Astrocyte of the hippocampus (primary cell): ENCODE measurements at regions not wholly inside any gene's neighbourhood (a gene's known extent, or its start where the extent isn't known, plus 50 kb on each side); places are given as distances from the start of the nearest gene placed in this dataset.

Source experiments
- DNase-seq: peaks from one replicate; pipeline ENCODE4 v3.0.0; 2011; ENCODE audit warnings: low read depth, low spot score

DNA sequence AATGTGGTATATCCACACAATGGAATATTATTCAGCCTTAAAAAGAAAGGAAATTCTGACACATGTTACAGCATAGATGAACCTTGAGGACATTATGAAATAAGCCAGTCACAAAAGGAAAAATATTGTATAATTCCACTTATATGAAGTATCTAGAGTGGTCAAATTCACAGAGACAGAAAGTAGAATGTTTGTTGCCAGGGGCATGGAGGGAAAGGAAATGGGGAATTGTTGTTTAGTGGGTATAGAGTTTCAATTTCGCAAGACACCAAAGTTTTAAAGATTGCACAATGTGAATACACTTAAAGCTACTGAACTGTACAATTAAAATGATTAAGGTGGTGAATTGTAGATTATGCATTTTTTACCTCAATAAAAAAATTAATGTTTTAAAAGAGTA is 92.9 kb downstream of the TXNL1 start:
- no peak for DNase-seq

DNA sequence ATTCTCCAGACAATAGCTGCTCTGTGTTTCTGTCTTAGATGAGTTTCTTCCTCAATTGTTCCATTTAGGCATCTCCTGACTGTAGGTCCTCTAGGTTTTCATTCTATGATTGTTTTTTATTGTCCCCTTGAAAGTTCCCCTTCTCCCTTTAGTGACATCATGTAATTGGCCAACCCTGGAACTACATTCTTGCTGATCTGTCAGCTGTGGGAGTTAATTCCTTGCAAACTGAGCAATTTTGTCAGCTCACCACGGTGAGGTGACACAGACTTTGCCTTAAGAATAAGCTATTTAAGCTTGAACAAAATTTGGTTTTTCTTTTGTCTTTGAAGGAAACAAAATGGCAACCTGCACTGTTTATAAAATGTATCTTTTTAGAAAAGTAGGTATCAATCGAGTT is 95.9 kb downstream of the TXNL1 start:
- peak; percentile 20 for DNase-seq

DNA sequence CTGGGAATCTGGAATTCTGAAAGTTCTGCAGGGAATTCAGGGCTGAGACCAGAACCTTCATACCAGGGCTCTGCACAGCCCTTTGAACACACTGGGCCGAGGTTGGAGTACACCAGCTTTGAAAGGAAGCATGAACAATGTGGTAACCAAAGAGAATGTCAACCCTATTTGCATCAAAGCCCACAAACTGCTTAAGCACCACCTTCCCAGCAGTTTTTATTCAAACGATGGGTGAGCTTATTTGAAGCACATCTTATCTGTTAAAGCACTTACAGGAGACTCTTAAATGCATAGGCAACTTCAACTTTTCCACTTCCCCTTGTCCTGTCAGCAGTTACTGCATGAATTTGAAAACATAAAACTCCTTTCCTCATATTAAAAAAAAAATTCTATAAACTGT is 96.6 kb downstream of the TXNL1 start:
- peak; percentile 19 for DNase-seq

DNA sequence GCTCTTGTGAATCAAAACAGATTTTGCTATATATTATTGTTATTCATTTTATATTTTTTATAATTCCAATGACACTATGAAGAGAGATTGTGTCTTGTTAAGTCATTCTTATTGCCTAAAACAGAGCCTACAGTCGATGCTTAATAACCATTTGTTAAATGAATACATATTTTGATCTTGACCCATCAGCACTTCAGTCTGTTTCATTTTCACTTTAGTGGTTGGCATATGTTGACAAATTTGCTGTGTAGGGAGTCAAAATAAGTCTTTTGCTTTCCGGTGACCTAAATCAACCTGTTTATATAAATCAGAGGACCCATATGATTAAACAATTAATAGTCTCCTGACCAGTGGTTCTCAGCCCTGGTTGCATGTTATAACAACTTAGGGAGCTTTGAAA is 97.1 kb downstream of the TXNL1 start:
- DNase-seq: no peak

DNA sequence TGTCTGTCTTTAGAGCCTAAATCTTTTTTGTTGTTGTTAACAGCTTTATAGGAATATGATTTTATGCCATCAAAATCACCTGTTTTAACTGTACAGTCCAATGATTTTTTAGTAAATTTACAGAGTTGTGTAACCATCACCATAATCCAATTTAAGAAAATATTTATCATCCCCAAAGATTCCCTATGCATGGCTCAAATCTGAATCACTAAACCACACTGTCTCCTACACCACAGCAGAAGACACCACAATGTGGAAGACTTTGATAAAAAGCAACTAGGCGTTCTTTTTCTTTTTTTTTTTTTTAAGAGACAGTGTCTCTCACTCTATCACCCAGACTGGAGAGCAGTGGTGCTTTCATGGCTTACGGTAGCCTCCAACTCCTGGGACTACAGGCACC is 99.6 kb downstream of the TXNL1 start:
- DNase-seq: no peak

DNA sequence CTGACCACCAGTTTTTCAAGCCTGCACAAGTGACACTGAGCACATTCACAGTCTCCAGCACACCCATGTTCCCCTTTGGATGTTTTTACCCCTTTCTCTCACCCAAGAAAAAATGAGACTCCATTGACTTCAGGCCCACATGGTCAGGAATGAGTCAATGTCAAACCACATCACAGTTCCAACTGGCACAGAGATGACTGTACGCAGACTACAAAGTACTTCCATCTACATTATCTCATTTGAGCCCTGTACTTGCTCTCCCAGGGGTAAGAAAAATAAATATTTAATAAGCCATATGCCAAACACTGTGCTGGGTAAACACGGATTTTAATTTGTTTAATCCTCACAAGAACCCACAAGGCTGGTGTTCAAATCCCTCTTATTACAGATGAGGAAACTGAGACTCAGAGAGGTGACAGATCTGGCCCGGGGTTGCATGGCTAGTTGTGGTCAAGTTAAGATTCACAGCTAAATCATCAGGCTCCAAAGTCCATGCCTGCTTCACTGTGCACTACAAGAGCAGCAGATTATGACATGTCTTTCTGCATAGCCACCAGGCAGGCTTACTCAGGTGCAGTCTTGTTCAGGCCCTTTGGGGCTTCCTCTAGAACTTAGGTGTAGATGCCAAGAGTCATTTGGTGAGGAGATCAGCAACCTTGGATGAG is 106.1 kb downstream of the TXNL1 start:
- DNase-seq: peak; percentile 72

DNA sequence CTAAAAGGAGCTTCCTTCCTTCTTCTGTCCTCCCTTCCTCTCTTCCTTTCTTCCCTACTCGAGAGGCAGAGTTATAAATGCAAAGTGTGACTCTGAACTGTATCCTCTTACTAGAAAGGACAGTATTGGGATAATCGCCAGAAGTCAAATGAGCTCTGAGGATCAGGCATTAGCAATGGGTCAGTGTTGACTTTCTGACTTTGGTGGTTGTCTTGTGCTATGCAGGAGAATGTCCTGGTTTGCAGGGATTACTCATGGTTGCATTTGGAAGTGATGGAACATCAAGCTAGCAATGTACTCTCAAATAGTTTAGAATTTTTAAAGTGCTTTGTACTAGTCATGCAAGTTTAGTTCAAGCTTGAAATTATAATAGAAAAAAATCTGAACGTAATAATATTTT is 115.6 kb downstream of the TXNL1 start:
- DNase-seq: peak; percentile 41

DNA sequence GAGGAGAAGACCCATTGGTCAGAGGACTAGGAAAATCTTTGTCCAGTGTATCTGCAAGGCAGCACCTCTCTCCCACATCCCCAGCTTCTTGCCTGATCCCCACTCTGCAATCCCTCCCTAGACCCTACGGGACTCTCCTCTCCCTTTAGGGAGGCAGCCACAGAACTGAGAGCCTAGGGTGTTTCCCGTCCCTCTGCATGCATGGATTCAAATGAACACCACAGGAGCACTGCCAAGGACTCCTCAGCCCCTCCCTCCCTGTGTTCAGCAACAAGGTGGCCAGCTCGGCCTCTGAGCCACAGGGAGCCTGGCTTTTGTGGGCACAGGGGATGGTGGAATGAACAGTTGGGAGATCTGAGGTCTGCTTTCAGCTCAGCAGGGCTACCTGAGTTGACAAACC is 117.1 kb downstream of the TXNL1 start:
- DNase-seq: no peak

DNA sequence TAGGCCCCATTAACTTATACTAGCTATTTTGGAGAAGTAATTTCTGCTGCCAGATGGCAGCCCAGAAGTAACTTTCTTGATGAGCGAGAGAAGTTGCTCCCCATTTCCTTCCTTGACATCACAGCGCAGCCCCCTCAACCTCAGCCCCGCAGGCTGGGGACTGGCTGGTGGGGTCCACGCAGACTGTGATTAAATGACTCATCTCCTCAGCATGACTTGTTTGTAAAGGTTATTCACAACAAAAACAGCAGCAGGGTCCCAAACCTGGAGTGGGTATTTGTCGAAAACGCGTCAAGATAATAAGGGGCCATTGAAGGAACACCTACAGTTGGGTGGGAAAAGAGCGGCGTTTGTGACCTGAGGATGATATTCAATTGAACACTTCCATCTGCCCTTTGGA is 120.6 kb downstream of the TXNL1 start:
- DNase-seq: no peak

DNA sequence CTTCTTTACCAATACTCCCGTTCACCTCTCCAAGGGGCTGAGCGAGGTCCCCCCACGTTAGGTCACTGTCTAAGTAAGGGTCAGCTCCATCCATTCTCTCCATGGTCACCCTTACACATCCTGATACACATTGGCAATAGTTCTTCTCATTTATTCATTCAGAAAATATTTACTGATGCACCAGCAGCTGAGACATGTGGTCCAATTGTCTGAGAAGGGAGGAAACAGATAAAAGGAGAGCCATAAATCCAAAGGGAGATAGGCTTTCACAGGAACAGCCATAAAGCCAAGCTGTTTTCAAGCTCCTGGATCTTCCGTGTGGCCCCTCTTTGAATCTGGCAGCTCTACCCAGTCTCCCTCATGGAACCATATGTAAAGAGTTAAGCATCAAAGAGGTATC is 121.2 kb downstream of the TXNL1 start:
- DNase-seq: no peak

DNA sequence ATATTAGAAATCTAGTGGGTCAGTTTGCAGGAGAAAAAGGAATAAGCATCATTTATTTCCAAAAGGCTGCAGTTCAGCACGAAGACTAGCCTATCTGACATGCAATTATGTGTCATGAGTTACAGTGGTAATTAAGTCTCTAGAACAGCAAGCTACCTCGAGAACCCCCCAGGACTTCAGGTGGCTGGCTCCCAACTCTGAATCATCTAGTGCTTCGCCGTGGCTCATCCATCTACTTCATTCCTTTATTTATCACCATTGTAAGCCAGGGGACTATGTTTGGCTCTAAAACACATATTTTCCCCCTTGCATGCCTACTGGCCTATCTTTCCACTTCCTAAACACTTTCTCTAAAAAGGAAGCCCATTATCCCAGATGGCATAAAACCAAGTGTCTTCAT is 121.6 kb downstream of the TXNL1 start:
- peak; percentile 59 for DNase-seq

DNA sequence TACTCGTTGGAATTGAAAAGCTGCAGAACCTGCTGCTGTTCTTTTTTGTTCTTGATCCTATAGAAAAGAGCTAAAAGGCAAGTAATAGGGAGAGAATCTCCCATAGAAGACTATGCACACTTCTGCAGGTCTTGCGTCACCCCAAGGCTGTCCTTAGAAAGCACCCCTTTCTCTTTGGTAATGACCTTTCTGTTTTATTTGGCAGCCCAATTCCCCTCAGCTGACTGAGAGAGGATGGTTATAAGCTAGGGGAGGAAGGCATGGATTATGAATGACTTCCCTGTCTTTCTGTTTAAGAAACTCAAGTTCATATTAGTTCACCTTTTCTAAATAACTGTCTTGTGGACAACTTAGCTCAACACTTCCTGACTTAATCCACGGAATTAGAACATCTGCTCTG is 122.9 kb downstream of the TXNL1 start:
- DNase-seq: no peak

DNA sequence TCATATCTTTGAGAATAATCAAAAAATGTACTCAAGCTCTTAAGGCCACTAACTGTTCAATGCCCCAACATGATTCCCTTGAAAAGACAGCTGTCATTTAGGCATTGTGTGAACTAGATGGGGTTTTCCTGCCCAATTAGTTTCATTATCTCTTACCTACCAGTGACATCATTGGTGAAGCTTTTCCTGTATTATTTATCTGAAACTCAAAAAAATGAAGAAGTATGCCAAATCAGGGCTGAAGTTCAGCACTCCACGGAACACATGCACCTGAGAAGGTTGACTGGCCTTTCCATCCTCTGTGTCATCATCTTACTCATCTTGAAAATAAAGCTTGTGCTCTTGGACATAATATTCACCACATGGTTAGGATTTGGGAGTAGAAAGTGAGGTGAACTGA is 126.4 kb downstream of the TXNL1 start:
- DNase-seq: no peak

DNA sequence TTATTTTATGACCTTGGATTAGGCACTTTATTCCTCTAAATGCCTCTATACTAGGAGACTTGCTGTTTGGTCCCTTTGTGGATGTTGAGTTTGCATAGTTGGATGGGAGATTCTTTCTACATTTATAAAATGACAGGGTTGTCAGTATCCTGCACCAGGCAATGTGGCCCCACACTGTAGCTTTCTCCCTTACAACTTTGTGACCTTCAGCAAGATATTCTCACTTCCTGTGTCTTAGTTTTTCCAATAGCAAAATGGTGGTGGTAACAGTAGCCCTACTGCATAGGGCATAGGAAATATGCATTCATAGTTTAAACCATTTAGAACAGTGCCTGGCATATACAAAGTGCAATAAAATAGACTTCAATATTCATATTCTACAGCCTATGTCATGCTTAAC is 128.3 kb downstream of the TXNL1 start:
- no peak for DNase-seq

DNA sequence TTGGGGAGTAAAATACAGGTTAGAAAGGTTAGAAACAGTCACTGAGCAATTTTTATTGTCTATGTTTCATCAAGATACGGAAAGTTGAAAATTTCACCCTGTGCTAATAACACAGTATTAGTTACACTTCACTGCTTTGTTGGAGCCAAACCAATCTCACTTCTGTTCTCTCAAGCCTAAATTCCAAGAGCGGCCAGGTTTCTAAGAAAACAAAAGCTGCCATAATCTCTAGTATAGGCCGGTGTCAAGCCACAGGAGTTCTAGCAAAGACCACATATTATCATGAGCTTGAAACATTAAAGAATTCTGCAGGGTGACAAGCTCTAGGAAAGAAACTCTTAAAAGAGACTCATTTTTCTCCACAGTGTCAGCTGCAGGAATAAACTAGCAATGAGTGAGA is 128.7 kb downstream of the TXNL1 start:
- peak; percentile 82 for DNase-seq

DNA sequence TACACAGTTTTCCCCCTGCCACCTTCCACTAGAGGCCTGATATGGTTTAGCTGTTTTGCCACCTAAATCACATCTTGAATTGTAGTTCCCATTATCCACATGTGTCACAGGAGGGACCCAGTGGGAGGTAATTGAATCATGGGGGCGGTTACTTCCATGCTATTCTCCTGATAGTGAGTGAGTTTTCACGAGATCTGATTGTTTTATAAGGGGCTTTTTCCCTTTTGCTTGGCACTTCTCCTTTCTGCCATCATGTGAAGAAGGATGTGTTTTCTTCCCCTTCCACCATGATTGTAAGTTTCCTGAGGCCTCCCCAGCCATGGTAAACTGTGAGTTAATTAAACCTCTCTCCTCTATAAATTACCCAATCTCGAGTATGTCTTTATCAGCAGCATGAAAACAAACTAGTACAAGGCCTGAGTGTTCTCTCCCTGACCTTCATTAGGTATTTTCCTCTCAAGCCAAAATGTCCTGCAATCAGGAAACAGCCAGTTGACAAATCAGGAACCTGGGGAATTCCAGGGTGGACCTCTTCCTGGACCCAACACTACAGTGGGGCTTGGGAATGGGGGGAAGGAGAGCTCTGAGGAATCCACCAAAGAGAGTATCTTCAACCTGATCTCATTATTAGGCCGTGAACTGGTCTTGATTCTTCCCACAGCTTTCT is 129.9 kb downstream of the TXNL1 start:
- no peak for DNase-seq

DNA sequence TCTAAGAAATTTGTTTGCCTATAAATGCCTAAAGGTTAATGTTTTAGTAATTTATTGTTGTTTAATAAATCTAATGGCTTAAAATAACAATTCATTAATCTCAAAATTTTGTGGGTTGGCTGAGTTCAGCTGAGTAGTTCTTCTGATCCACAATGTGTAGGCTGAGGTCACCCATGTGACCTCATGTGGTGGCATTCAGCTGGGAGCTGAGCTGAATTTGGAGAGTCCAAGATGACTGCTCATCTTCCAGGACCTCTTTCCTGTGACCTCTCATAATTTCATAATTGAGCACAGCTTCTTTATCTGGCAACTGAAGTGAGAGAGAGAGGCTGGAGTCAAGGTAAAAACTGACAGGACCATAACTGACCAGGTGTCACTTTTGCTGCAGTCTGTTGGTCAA is 132.4 kb downstream of the TXNL1 start:
- DNase-seq: no peak

DNA sequence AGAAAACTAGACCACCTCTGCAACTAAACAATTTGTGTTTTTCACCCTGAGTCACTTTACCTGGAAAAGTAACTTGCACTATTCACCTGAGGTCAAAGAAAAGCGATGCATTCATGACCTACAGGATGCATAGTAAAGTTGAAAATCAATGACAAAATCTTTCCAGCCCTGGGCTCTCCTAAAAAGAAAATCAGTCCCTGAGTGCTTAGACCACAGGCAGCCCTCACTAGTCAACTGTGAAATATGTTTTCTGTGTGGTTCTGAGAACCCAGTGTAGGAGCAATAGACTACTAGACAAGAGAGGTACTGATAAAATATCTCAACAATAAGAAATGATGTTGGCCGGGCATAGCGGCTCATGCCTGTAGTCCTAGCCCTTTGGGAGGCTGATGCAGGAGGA is 133.1 kb downstream of the TXNL1 start:
- DNase-seq: no peak

DNA sequence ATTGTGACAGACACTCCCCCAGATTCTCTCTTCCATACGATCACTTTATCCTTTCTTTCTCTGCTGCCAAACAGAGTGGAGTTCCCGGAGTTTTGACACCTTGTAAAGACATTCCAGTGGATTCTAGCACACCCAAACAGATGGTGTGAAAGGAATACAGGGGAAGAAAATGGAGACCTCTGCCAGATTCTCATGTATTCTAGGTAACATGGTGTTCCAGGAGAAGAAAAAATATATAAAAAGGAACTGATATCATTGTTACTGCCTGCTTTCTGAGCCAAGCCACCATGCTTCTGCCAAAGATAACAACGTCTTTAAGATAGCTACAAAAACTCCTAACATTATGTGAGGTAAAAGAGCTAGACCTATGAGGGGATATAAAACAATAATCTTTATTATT is 136.5 kb downstream of the TXNL1 start:
- DNase-seq: peak; percentile 71

DNA sequence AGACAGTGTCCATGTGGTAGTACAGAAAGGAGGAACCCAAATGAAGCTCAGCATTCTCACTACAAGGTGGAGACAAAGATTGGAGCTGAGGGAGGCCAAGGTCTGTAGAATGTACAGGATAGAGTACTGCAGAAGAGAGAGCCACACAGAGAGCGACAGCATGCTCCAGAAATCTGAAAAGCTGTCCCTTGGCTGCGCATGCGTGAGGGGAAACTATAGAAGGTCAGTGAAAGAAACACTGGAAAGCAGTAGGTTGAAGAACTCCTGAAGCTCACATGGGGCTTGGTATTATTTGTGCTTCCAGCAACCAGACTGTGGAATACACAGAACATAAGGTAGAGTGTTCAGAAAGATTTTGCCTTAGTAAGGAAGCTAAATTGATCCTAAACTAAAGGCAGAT is 142.5 kb downstream of the TXNL1 start:
- DNase-seq: no peak

DNA sequence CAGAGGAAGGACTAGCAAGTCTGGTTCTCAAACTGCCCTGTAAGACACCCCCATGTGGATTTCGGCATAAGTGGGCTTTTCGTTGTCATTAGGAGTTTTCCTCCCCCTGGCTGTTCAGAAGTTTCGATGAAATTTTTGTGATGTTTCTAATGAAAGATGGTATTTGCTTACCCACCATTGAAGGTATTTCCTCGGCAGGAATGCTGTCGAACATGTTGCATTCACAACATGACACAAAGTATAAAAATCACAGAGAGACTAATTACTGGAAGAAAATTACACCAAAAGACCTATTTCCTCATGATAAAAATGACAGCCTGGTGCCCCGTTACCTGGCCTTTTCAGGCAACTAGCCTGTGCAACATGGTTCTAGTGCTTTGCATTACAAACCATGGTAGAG is 144.9 kb downstream of the TXNL1 start:
- DNase-seq: no peak

DNA sequence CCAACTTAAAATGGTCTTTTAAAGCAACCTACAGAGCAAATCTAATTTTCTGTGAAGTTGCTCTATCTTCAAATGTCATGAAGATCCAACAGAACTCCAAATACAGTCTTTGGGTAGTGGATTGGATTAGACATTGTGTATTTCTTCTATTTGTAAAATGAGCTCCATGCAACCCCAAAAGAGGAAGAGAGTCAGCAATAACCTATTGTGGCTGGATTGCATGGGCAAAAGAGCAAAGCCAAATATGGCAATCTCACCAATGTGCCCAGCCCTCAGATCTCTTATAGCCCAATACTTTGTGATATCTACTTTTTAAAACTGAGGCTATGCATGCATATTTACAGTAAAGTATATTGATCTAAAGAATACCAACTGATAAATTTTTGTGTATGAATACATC is 146.3 kb downstream of the TXNL1 start:
- DNase-seq: no peak

DNA sequence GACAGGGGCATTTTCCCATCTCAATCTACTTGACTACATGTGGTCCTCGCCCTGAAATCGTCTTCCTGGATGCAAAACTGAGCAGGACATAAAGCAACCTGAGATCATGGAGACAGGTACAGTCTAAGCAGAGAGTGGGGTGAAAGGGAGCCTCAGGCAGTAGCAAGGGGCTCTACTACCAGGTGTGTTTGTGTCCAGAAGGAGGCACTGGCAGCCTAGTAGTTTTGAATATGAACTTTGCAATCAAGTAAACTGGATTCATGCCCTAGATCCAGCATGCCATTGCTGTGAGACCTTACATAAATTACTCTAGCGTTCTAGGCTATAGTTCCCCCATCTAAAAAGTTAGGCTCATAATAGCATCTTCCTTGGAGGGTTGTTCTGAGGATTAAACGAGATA is 147.4 kb downstream of the TXNL1 start:
- no peak for DNase-seq

DNA sequence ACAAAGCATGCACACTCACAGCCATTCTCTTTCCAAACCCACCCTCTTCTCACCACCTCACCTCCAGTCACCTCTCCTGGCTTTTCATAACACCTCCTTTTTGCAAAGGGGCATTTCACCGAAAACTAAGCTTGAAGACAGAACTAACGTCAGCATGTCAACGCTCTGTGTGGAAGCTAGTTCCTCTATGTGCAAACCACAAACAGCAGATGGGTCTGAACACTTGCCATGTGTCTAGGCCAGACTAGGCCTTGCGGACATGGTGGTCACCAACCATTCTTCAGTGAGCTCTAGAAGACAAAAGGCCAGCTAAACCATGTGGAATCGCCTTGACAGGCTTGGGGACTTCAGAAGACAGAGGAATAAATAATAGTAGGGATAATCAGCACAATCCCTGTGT is 148.5 kb downstream of the TXNL1 start:
- no peak for DNase-seq
